GM19468 (cell line): ENCODE measurements at regions not wholly inside any gene's neighbourhood (a gene's known extent, or its start where the extent isn't known, plus 50 kb on each side); places are given as distances from the start of the nearest gene placed in this dataset.
"Not testable (repeated sequence)": the region's sequence is repeated elsewhere in the genome, so short reads cannot be mapped to it uniquely, and the experiment has no call there.

Experiments
- ATAC-seq: cut with Tn5 transposase; IDR thresholded peaks from one replicate; pipeline ENCODE4 v1.9.1; 2021; ENCODE audit warnings: mild to moderate bottlenecking, moderate library complexity, moderate number of reproducible peaks; ENCODE audit not compliant: unreplicated experiment; ENCODE audit errors: extremely low read depth

GRCh38 chr22:22067192-22067591 lies 84.6 kb upstream of the TOP3B start:
- no peak for ATAC-seq

GRCh38 chr22:22064580-22064979 lies 82.0 kb upstream of the TOP3B start:
- ATAC-seq, result no peak

GRCh38 chr22:22062306-22062793 lies 79.8 kb upstream of the TOP3B start:
- ATAC-seq, result no peak

- no peak for ATAC-seq
Observed at GRCh38 chr22:22061085-22062077, 78.8 kb upstream of the TOP3B start.

GRCh38 chr22:22060200-22061084 lies 77.9 kb upstream of the TOP3B start:
- no peak for ATAC-seq

GRCh38 chr22:22059291-22060002 lies 76.9 kb upstream of the TOP3B start:
- ATAC-seq, result no peak

- no peak for ATAC-seq
Observed at GRCh38 chr22:22058633-22059290, 76.2 kb upstream of the TOP3B start.

- ATAC-seq, result no peak
Observed at GRCh38 chr22:22057617-22058378, 75.2 kb upstream of the TOP3B start.

GRCh38 chr22:22056809-22057594 lies 74.4 kb upstream of the TOP3B start:
- ATAC-seq, result not testable (repeated sequence)

GRCh38 chr22:22052548-22053139 lies 70.1 kb upstream of the TOP3B start:
- not testable (repeated sequence) for ATAC-seq

GRCh38 chr22:22051032-22051431 lies 68.4 kb upstream of the TOP3B start:
- not testable (repeated sequence) for ATAC-seq

GRCh38 chr22:22050141-22050775 lies 67.7 kb upstream of the TOP3B start:
- no peak for ATAC-seq

- no peak for ATAC-seq
Observed at GRCh38 chr22:22049684-22050083, 67.1 kb upstream of the TOP3B start.

- ATAC-seq, result no peak
Observed at GRCh38 chr22:22048981-22049531, 66.5 kb upstream of the TOP3B start.

GRCh38 chr22:22048318-22048942 lies 65.8 kb upstream of the TOP3B start:
- no peak for ATAC-seq

- no peak for ATAC-seq
Observed at GRCh38 chr22:22047776-22048175, 65.2 kb upstream of the TOP3B start.
